ENCODE measurements at regions not wholly inside any gene's neighbourhood (a gene's known extent, or its start where the extent isn't known, plus 50 kb on each side); places are given as distances from the start of the nearest gene placed in this dataset.

DNA sequence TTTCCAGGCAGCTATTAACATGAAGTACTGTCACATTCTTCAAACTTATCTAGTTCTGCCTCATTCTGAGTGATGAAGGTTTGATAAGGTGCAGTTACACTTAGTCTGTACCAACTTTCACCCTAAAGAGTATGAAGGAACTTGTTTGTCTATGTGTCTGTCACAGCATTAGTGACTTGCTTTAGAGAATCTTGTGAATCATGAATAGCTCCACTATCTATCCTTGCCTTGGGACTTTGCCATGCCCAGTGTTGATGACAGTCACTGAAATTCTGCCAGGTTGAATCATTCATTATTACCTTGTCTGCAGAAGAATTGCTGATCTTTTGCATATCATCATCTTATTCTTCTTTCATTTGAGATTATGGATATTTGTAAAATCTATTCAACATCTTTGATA is 50.9 kb upstream of the A1CF start:
- Mint-ChIP-seq H3K36me3 (ENCODE audit: low read depth) (no peaks in the 10 kb centered on the region), H3K9me3 (no peaks in the 10 kb centered on the region)
- TF ChIP-seq, protein P1, sequence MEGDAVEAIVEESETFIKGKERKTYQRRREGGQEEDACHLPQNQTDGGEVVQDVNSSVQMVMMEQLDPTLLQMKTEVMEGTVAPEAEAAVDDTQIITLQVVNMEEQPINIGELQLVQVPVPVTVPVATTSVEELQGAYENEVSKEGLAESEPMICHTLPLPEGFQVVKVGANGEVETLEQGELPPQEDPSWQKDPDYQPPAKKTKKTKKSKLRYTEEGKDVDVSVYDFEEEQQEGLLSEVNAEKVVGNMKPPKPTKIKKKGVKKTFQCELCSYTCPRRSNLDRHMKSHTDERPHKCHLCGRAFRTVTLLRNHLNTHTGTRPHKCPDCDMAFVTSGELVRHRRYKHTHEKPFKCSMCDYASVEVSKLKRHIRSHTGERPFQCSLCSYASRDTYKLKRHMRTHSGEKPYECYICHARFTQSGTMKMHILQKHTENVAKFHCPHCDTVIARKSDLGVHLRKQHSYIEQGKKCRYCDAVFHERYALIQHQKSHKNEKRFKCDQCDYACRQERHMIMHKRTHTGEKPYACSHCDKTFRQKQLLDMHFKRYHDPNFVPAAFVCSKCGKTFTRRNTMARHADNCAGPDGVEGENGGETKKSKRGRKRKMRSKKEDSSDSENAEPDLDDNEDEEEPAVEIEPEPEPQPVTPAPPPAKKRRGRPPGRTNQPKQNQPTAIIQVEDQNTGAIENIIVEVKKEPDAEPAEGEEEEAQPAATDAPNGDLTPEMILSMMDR (IDR thresholded peaks at IDR 0.05): no peak

GRCh38 chr10:50937230-50937907 is 51.9 kb upstream of the A1CF start:
- no peak overlapping the region for H3K27ac Mint-ChIP-seq
- H3K4me1 Mint-ChIP-seq: no peaks in the 10 kb centered on the region
- H3K9me3 Mint-ChIP-seq: no peaks in the 10 kb centered on the region
- DNase-seq: no peak
- H3K27me3 Mint-ChIP-seq (ENCODE audit: low read depth, poor library complexity): peaks cover 8% of the 10 kb centered on the region
- TF ChIP-seq, protein P1 (IDR thresholded peaks at IDR 0.05): peak; percentile 53
- H3K4me3 Mint-ChIP-seq: no peak overlapping the region
- H3K36me3 Mint-ChIP-seq (ENCODE audit: low read depth): no peaks in the 10 kb centered on the region

More for the DNA sequence above, 50.9 kb upstream of the A1CF start:
- Mint-ChIP-seq H3K27me3 (ENCODE audit: low read depth, poor library complexity) (peaks cover 8% of the 10 kb centered on the region), H3K27ac (no peak overlapping the region), H3K4me3 (no peak overlapping the region), H3K4me1 (no peaks in the 10 kb centered on the region)
- DNase-seq: no peak

DNA sequence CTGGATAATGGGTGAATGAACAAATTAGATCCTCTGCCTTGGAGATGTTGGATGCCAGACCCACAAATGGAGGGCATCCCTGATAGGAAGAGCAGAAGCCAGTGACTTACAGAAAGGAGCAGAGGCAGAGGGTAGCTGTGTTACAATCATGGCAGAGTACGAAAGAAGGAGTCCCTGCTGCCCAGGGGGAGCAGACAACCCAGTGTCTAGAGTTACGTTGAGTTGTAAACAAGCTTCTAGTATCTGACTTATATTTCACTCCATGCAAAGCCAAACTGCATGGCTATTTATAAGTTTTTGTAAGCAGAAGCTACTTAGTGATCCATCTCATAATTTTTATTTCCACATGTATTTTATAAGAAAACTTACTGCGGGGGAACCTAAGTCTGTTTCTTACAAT is 56.2 kb upstream of the A1CF start:
- TF ChIP-seq, protein P1 (IDR thresholded peaks at IDR 0.05): no peak
- no peaks in the 10 kb centered on the region for H3K9me3 Mint-ChIP-seq
- H3K4me1 Mint-ChIP-seq: no peaks in the 10 kb centered on the region
- peak overlapping the region; percentile 15 for H3K27ac Mint-ChIP-seq
- peaks cover 5% of the 10 kb centered on the region for H3K27me3 Mint-ChIP-seq (ENCODE audit: low read depth, poor library complexity)
- no peaks in the 10 kb centered on the region for H3K36me3 Mint-ChIP-seq (ENCODE audit: low read depth)
- no peak overlapping the region for H3K4me3 Mint-ChIP-seq
- DNase-seq: no peak

DNA sequence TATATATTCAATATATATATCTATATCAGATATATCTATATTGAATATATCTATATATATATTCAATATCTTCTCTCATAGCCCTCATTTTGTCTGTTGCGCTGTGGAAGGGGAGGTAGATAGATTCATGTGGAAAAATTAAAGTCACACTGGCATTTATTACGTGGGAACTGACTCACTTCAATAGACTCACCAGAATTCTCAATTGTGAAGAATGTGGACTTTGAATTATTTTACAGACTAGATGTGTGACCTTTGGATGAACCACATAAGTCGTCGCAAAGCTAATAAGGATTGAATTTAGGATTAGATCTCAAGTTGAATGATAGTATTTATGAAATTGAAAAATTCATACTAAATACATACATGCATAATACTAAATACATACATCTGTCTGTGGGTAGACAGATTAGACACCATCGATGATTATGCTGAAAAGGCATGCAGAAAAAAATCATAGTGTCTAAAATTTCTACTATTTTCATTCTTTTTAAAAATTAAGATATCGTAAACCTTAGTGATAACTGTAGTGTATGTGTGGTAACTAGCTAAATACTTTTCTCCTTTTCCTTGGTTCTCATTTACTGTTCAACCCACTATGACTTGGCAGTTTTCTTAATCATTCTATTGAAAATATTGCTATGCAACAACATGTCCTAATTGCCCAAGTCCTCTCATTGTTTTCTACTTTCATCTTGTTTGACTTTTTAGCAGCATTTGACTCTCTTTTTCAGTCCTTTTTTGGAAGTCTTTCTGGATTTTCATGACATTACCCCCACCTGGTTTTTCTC is 61.8 kb upstream of the A1CF start:
- H3K27ac Mint-ChIP-seq: no peak overlapping the region
- H3K27me3 Mint-ChIP-seq (ENCODE audit: low read depth, poor library complexity): peaks cover 3% of the 10 kb centered on the region
- no peaks in the 10 kb centered on the region for H3K36me3 Mint-ChIP-seq (ENCODE audit: low read depth)
- TF ChIP-seq, protein P1 (IDR thresholded peaks at IDR 0.05): no peak
- no peaks in the 10 kb centered on the region for H3K9me3 Mint-ChIP-seq
- no peak for DNase-seq
- no peaks in the 10 kb centered on the region for H3K4me1 Mint-ChIP-seq
- H3K4me3 Mint-ChIP-seq: no peak overlapping the region

DNA sequence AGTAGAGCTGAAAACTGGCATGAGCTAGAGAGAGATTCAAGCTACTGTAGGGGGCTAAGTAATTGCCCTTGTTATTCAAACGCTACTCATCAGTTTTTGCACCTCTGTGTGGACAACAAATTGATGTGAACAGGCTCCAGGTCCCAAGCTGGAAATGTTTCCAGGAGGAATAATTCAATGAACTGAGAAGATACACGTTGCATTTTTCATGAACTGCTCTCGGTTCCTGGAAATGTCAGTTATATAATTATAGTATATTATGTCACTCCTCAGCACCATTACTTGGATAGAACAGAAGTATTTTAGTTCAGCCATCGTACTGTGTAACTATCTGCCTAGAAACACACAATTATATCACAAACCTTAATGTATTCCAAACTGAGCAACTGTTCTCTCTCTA is 65.9 kb upstream of the A1CF start:
- no peak for DNase-seq
- H3K9me3 Mint-ChIP-seq: no peaks in the 10 kb centered on the region
- no peaks in the 10 kb centered on the region for H3K36me3 Mint-ChIP-seq (ENCODE audit: low read depth)
- TF ChIP-seq, protein P1 (IDR thresholded peaks at IDR 0.05): no peak
- peaks cover 8% of the 10 kb centered on the region for H3K27me3 Mint-ChIP-seq (ENCODE audit: low read depth, poor library complexity)
- no peak overlapping the region for H3K4me3 Mint-ChIP-seq
- H3K27ac Mint-ChIP-seq: no peak overlapping the region
- no peaks in the 10 kb centered on the region for H3K4me1 Mint-ChIP-seq

Measured in nephron progenitor cell (in vitro differentiated cells).